Uterus (tissue), 2 donors: ENCODE measurements at regions not wholly inside any gene's neighbourhood (a gene's known extent, or its start where the extent isn't known, plus 50 kb on each side); places are given as distances from the start of the nearest gene placed in this dataset.

ENCODE experiments used
- CTCF ChIP-seq, 4 experiments: fragments of 200-600 bp in 2 of 4; fragments of 450-650 bp in 2 of 4; sonication (generic) in 2 of 4; IDR thresholded peaks; one replicate each; pipeline ENCODE4 v1.5.1; 2016 to 2019; ENCODE audit warnings: antibody characterized with exemption in 4 of 4, mild to moderate bottlenecking in 2 of 4, moderate library complexity in 1 of 4
- POLR2A ChIP-seq, 2 donors: fragments of 450-650 bp; IDR thresholded peaks; one replicate each; pipeline ENCODE4 v1.6.1; 2016; ENCODE audit warnings: antibody characterized with exemption in 2 of 2, mild to moderate bottlenecking in 1 of 2, moderate library complexity in 1 of 2

- no peak for TF ChIP-seq CTCF (IDR thresholded peaks at IDR 0.05)
- no peak for TF ChIP-seq POLR2A (IDR thresholded peaks at IDR 0.05)
Observed at GRCh38 chr14:101288436-101289229, 272.7 kb upstream of the DIO3 start.
